Heart right ventricle (tissue), 16 donors: ENCODE measurements at regions not wholly inside any gene's neighbourhood (a gene's known extent, or its start where the extent isn't known, plus 50 kb on each side); places are given as distances from the start of the nearest gene placed in this dataset.

Source experiments
- ATAC-seq, 8 donors: fragments of 200-7000 bp; cut with Tn5 transposase; one replicate each; pipeline ENCODE4 v1.9.1; 2020; ENCODE audit warnings: mild to moderate bottlenecking in 8 of 8, moderate library complexity in 8 of 8, moderate number of reproducible peaks in 1 of 8
- DNase-seq, 2 donors: peaks; one replicate each; pipeline ENCODE4 v3.0.0-alpha.2; 2020
- H3K27ac ChIP-seq, 10 donors: fragments of 200-600 bp; sonication (generic) in 2 of 10; one replicate each; pipeline versions ENCODE4 v1.5.0 to v1.8.0; 2020 to 2022; ENCODE audit warnings: mild to moderate bottlenecking in 3 of 10
- H3K27me3 ChIP-seq, 7 donors: fragments of 200-600 bp; one replicate each; pipeline ENCODE4 v1.8.0; 2021 to 2022; ENCODE audit warnings: mild to moderate bottlenecking in 2 of 7
- H3K36me3 ChIP-seq, 9 donors: fragments of 200-600 bp; sonication (generic) in 1 of 9; one replicate each; pipeline versions ENCODE4 v1.5.0 to v1.8.0; 2020 to 2022; ENCODE audit warnings: mild to moderate bottlenecking in 2 of 9
- H3K4me1 ChIP-seq, 9 donors: fragments of 200-600 bp; sonication (generic) in 1 of 9; one replicate each; pipeline versions ENCODE4 v1.5.0 to v1.8.0; 2020 to 2022; ENCODE audit warnings: mild to moderate bottlenecking in 4 of 9
- H3K4me3 ChIP-seq, 10 donors: fragments of 200-600 bp; sonication (generic) in 2 of 10; one replicate each; pipeline versions ENCODE4 v1.5.0 to v1.8.0; 2020 to 2022; ENCODE audit warnings: mild to moderate bottlenecking in 7 of 10, moderate library complexity in 2 of 10
- H3K9me3 ChIP-seq, 11 donors: fragments of 200-600 bp in 10 of 11; sonication (generic) in 2 of 11; one replicate each; pipeline versions ENCODE4 v1.5.0 to v1.8.0; 2013 to 2022; ENCODE audit warnings: mild to moderate bottlenecking in 2 of 11, control low read depth in 1 of 11, moderate library complexity in 1 of 11
- WGBS, 2 donors: extraction: QIAGEN DNeasy Blood & Tissue Kit; methylation state at CpG; one replicate each; pipeline ENCODE4 v1.1.7; 2013; ENCODE audit warnings: inconsistent platforms in 1 of 2; 5-methylcytosine and 5-hydroxymethylcytosine counted together
- intact Hi-C, 10 donors: fragments of 100-400 bp; cut with DNase I; formaldehyde crosslinking; loops; one replicate each; pipeline versions ENCODE4 v1.11.1 to v1.14.2; 2022
- TF ChIP-seq, protein P1 (sequence below), 9 donors: fragments of 200-600 bp; sonication (generic) in 2 of 9; IDR thresholded peaks; one replicate each; pipeline versions ENCODE4 v1.5.0 to v1.8.0; 2021 to 2022; ENCODE audit warnings: antibody characterized with exemption in 9 of 9, mild to moderate bottlenecking in 5 of 9, moderate library complexity in 1 of 9
- donor health status: Arrhythmogenic right ventricular cardiomyopathy.
- donor health status: ischemic (EF 13 %, LVEDD 7.1; RV severe dilation, severe dysfunction).
- donor health status: healthy with polysubstance abuse.
- donor health status: DM: no; HTN: yes; CAD: no.
- donor health status: DM: no; HTN: no; CAD: no.
- donor health status: ischemic (EF 25% LVEDD 6.9; RV normal size, moderate dysfunction).
- donor health status: ischemic (EF 25% LVEDD 5.7; RV mildly dilated, moderate dysfunction).
- donor health status: healthy.
- donor health status: DM: yes; HTN: yes; CAD: no.
- donor health status: Ischemic cardiomyopathy.
- donor health status: ischemic (EF 35%, LVEDD 5.7; RV mildly dilated, moderate dysfunction).
- donor health status: nonischemic (EF 11% LVEDD 7.7; RV severe dilation, severe dysfunction).
- donor health status: DM: yes; HTN: yes; CAD: no.
- donor health status: PGD.
- donor health status: ischemic (EF 29% LVEDD 5.4; RV normal size, mild dysfunction).
- donor health status: nonischemic (EF 23%, LVEDD 6.1; RV moderate dilation, normal function).

DNA sequence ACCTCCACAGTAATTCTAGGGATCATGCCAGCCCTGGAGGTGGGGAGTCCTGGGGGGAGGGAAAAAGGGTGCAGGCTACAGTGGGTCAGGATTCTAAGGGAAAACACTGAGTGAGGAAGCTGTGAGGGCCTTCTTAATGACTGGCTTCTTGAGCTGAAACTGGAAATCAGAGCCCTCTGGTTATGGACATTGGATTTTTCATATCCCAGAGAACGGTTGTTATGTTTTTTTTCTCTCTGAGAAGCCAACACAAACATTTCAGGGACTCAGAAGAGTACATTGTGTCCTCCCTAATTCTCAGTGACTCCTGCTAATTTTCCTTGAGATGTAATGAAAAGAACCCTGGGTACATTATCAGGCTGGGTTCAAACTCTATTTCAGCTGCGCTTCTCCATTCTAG, 162.4 kb upstream of the PRDX4 start:
- ATAC-seq (peak in 6 of 8 donors; percentile 17 to 61 (median 36)), DNase-seq (no peak)
- Histone ChIP-seq H3K4me1 (no peaks in the 10 kb centered on the region), H3K27me3 (peaks cover 0 to 3% (median 0%) of the 10 kb centered on the region in 7 donors), H3K36me3 (no peaks in the 10 kb centered on the region), H3K27ac (no peak overlapping the region), H3K9me3 (peaks cover 0 to 4% (median 0%) of the 10 kb centered on the region in 11 donors), H3K4me3 (no peak overlapping the region)
- intact Hi-C loops: no loop called here
- WGBS, 2 donors: 72 to 78% methylated on average over 2 of the region's 2 CpGs
- TF ChIP-seq, protein P1, sequence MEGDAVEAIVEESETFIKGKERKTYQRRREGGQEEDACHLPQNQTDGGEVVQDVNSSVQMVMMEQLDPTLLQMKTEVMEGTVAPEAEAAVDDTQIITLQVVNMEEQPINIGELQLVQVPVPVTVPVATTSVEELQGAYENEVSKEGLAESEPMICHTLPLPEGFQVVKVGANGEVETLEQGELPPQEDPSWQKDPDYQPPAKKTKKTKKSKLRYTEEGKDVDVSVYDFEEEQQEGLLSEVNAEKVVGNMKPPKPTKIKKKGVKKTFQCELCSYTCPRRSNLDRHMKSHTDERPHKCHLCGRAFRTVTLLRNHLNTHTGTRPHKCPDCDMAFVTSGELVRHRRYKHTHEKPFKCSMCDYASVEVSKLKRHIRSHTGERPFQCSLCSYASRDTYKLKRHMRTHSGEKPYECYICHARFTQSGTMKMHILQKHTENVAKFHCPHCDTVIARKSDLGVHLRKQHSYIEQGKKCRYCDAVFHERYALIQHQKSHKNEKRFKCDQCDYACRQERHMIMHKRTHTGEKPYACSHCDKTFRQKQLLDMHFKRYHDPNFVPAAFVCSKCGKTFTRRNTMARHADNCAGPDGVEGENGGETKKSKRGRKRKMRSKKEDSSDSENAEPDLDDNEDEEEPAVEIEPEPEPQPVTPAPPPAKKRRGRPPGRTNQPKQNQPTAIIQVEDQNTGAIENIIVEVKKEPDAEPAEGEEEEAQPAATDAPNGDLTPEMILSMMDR (IDR thresholded peaks at IDR 0.05): no peak

- no peak for DNase-seq
- peaks cover 0 to 4% (median 0%) of the 10 kb centered on the region in 11 donors for H3K9me3 ChIP-seq
- no peak overlapping the region for H3K27ac ChIP-seq
- intact Hi-C loops: no loop called here
- peaks cover 0 to 6% (median 0%) of the 10 kb centered on the region in 7 donors for H3K27me3 ChIP-seq
- 77% methylated on average over 6 of the region's 6 CpGs for WGBS, 2 donors
- ATAC-seq: no peak
- H3K4me1 ChIP-seq: no peaks in the 10 kb centered on the region
- H3K4me3 ChIP-seq: no peak overlapping the region
- H3K36me3 ChIP-seq: no peaks in the 10 kb centered on the region
- TF ChIP-seq, protein P1 (IDR thresholded peaks at IDR 0.05): no peak
Observed at GRCh38 chrX:23505531-23506303, 161.6 kb upstream of the PRDX4 start.

DNA sequence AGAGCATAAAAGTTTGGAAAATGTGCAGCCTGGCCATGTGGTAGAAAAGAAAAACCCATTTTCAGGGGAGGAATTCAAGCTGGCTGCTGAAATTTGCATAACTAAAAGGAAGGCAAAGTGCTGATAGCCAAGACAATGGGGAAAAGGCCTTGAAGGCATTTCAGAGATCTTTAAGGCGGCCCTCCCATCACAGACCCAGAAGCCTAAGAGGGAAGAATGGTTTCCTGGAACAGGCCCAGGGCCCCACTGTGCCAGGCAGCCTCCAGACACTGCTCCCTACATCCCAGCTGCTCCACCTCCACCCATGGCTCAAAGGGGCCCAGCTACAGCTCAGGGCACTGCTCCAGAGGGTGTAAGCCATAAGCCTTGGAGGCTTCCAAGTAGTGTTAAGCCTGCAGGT, 158.0 kb upstream of the PRDX4 start:
- Histone ChIP-seq H3K4me3 (no peak overlapping the region), H3K9me3 (peaks cover 0 to 4% (median 0%) of the 10 kb centered on the region in 11 donors), H3K27ac (no peak overlapping the region), H3K27me3 (peaks cover 0 to 6% (median 0%) of the 10 kb centered on the region in 7 donors), H3K36me3 (no peaks in the 10 kb centered on the region), H3K4me1 (no peaks in the 10 kb centered on the region)
- no peak for ATAC-seq
- DNase-seq: no peak
- intact Hi-C loops: no loop called here
- TF ChIP-seq, protein P1 (IDR thresholded peaks at IDR 0.05): no peak
- WGBS, 2 donors: 63 to 76% methylated on average over 1 of the region's 1 CpG

- ATAC-seq (no peak), DNase-seq (no peak)
- no peaks in the 10 kb centered on the region for H3K4me1 ChIP-seq
- 46 to 74% methylated on average over 2 of the region's 2 CpGs for WGBS, 2 donors
- no peak overlapping the region for H3K4me3 ChIP-seq
- no peaks in the 10 kb centered on the region for H3K36me3 ChIP-seq
- H3K27ac ChIP-seq: no peak overlapping the region
- TF ChIP-seq, protein P1 (IDR thresholded peaks at IDR 0.05): no peak
- H3K27me3 ChIP-seq: peaks cover 0 to 6% (median 0%) of the 10 kb centered on the region in 7 donors
- intact Hi-C loops: no loop called here
- peaks cover 0 to 4% (median 0%) of the 10 kb centered on the region in 11 donors for H3K9me3 ChIP-seq
Observed at GRCh38 chrX:23511793-23512192, 155.5 kb upstream of the PRDX4 start.
